GM23338 (cell line): ENCODE measurements at regions not wholly inside any gene's neighbourhood (a gene's known extent, or its start where the extent isn't known, plus 50 kb on each side); places are given as distances from the start of the nearest gene placed in this dataset.

Source experiments
- ATAC-seq: fragments of 200-7000 bp; cut with Tn5 transposase; 3 replicates; pipeline ENCODE4 v1.9.1; 2020
- DNase-seq: peaks from one replicate; pipeline ENCODE4 v3.0.0-alpha.2; 2015; ENCODE audit warnings: low spot score
- H2AFZ ChIP-seq: fragments of 200-600 bp; sonication (generic); 2 replicates; pipeline ENCODE4 v1.8.0; 2016; ENCODE audit warnings: antibody characterized with exemption, mild to moderate bottlenecking, moderate library complexity
- H3F3A ChIP-seq: fragments of 200-600 bp; sonication (generic); replicated peaks from 2 replicates; pipeline ENCODE4 v1.8.0; 2017; ENCODE audit warnings: antibody characterized with exemption, mixed run types, low read depth
- H3K27ac ChIP-seq: fragments of 200-600 bp; sonication (generic); 2 replicates; pipeline ENCODE4 v1.6.1; 2016; ENCODE audit warnings: low read depth
- H3K27me3 ChIP-seq: fragments of 200-600 bp; sonication (generic); 2 replicates; pipeline ENCODE4 v1.8.0; 2016; ENCODE audit warnings: mild to moderate bottlenecking, mixed run types, moderate library complexity; ENCODE audit not compliant: insufficient read depth
- H3K36me3 ChIP-seq: fragments of 200-600 bp; sonication (generic); 2 replicates; pipeline ENCODE4 v1.8.0; 2016; ENCODE audit warnings: mild to moderate bottlenecking; ENCODE audit not compliant: insufficient read depth
- H3K4me1 ChIP-seq: fragments of 200-600 bp; sonication (generic); 2 replicates; pipeline ENCODE4 v1.8.0; 2016; ENCODE audit warnings: mild to moderate bottlenecking, moderate library complexity; ENCODE audit not compliant: insufficient read depth
- H3K4me2 ChIP-seq: fragments of 200-600 bp; sonication (generic); 2 replicates; pipeline ENCODE4 v1.7.1; 2017; ENCODE audit warnings: mixed run types
- H3K4me3 ChIP-seq: fragments of 200-600 bp; sonication (generic); 2 replicates; pipeline ENCODE4 v1.6.1; 2016; ENCODE audit warnings: mixed run types
- H3K79me2 ChIP-seq: fragments of 200-600 bp; sonication (generic); replicated peaks from 2 replicates; pipeline ENCODE4 v1.8.0; 2017; ENCODE audit warnings: mild to moderate bottlenecking; ENCODE audit not compliant: insufficient read depth
- H3K9me2 ChIP-seq: fragments of 200-600 bp; sonication (generic); 2 replicates; pipeline ENCODE4 v1.8.0; 2017; ENCODE audit not compliant: insufficient read depth
- H4K20me1 ChIP-seq: fragments of 200-600 bp; sonication (generic); replicated peaks from 2 replicates; pipeline ENCODE4 v1.8.0; 2017; ENCODE audit warnings: mild to moderate bottlenecking; ENCODE audit not compliant: insufficient read depth
- H3K27ac Mint-ChIP-seq: 2 replicates; pipeline ENCODE4 v1.8.0; 2020; ENCODE audit warnings: inconsistent platforms, mild to moderate bottlenecking, moderate library complexity, mixed read lengths
- H3K27me3 Mint-ChIP-seq: 3 replicates; pipeline ENCODE4 v1.8.0; 2022; ENCODE audit warnings: low read depth, mild to moderate bottlenecking, moderate library complexity, mixed read lengths, inconsistent platforms; ENCODE audit not compliant: insufficient read depth, poor library complexity
- H3K36me3 Mint-ChIP-seq: 3 replicates; pipeline ENCODE4 v1.8.0; 2021; ENCODE audit warnings: low read depth, mild to moderate bottlenecking, inconsistent platforms, moderate library complexity, mixed read lengths
- H3K4me1 Mint-ChIP-seq: 3 replicates; pipeline ENCODE4 v1.8.0; 2020; ENCODE audit warnings: mild to moderate bottlenecking, inconsistent platforms, mixed read lengths
- H3K4me3 Mint-ChIP-seq: 3 replicates; pipeline ENCODE4 v1.8.0; 2021; ENCODE audit warnings: moderate library complexity, mild to moderate bottlenecking, inconsistent platforms, mixed read lengths
- H3K9me3 Mint-ChIP-seq: 3 replicates; pipeline ENCODE4 v1.8.0; 2020; ENCODE audit warnings: moderate library complexity, mild to moderate bottlenecking, inconsistent platforms, mixed read lengths
- EZH2phosphoT487 ChIP-seq: fragments of 200-600 bp; sonication (generic); IDR thresholded peaks from one replicate; pipeline ENCODE4 v1.8.1; 2018; ENCODE audit warnings: antibody characterized with exemption; ENCODE audit not compliant: unreplicated experiment
- JUNB ChIP-seq: IDR thresholded peaks from one replicate; pipeline ENCODE4 v1.6.1; 2016; ENCODE audit warnings: antibody characterized with exemption; ENCODE audit not compliant: unreplicated experiment
- NANOG ChIP-seq: IDR thresholded peaks from 2 replicates; pipeline ENCODE4 v1.6.1; 2016; ENCODE audit warnings: antibody characterized with exemption, borderline replicate concordance
- STAT1 ChIP-seq: IDR thresholded peaks from one replicate; pipeline ENCODE4 v1.6.1; 2016; ENCODE audit warnings: antibody characterized with exemption; ENCODE audit not compliant: unreplicated experiment
- ZNF331 ChIP-seq: fragments of 250-450 bp; sonication (Bioruptor Pico); IDR thresholded peaks from 2 replicates; pipeline ENCODE4 v1.5.0; 2020; ENCODE audit warnings: low read depth, mild to moderate bottlenecking, moderate library complexity
- TF ChIP-seq, protein P1 (sequence below): IDR thresholded peaks from one replicate; pipeline ENCODE4 v1.6.1; 2018; ENCODE audit warnings: antibody characterized with exemption; ENCODE audit not compliant: unreplicated experiment
- TF ChIP-seq, protein P2 (sequence below): fragments of 250-450 bp; sonication (Bioruptor Pico); IDR thresholded peaks from 2 replicates; pipeline ENCODE4 v1.5.0; 2020; ENCODE audit warnings: mild to moderate bottlenecking, moderate library complexity
- TF ChIP-seq, protein P3 (sequence below): IDR thresholded peaks from 2 replicates; pipeline ENCODE4 v1.6.1; 2016; ENCODE audit warnings: antibody characterized with exemption
- TF ChIP-seq, protein P4 (sequence below), 2 experiments: fragments of 200-600 bp in 1 of 2; sonication (generic) in 1 of 2; conservative IDR thresholded peaks; 2 replicates each; pipeline versions ENCODE4 v1.5.1 to v1.6.1; 2016 to 2017; ENCODE audit warnings: antibody characterized with exemption in 2 of 2, low read depth in 2 of 2, mild to moderate bottlenecking in 2 of 2, moderate library complexity in 1 of 2

DNA sequence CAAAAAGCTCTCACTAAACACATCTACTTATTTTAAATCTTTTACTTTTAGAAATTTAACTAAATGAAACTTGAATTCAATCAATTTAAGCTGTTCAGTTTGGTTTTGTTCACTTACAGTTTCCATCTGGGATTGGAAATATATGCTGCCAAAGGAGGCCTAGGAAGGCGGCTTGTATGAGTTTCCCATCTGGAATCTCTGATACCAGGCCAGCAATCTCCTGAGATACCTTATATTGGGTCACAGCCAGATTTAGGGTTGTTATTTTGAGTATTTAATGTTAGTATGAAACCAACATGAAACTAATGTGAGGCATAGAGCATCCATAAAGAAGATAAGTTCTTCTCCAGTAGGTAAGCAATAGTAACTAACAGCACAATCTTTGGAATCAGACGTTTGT, 94.6 kb downstream of the GMNC start (continued):
- TF ChIP-seq, protein P1, sequence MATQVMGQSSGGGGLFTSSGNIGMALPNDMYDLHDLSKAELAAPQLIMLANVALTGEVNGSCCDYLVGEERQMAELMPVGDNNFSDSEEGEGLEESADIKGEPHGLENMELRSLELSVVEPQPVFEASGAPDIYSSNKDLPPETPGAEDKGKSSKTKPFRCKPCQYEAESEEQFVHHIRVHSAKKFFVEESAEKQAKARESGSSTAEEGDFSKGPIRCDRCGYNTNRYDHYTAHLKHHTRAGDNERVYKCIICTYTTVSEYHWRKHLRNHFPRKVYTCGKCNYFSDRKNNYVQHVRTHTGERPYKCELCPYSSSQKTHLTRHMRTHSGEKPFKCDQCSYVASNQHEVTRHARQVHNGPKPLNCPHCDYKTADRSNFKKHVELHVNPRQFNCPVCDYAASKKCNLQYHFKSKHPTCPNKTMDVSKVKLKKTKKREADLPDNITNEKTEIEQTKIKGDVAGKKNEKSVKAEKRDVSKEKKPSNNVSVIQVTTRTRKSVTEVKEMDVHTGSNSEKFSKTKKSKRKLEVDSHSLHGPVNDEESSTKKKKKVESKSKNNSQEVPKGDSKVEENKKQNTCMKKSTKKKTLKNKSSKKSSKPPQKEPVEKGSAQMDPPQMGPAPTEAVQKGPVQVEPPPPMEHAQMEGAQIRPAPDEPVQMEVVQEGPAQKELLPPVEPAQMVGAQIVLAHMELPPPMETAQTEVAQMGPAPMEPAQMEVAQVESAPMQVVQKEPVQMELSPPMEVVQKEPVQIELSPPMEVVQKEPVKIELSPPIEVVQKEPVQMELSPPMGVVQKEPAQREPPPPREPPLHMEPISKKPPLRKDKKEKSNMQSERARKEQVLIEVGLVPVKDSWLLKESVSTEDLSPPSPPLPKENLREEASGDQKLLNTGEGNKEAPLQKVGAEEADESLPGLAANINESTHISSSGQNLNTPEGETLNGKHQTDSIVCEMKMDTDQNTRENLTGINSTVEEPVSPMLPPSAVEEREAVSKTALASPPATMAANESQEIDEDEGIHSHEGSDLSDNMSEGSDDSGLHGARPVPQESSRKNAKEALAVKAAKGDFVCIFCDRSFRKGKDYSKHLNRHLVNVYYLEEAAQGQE = no peak

DNA sequence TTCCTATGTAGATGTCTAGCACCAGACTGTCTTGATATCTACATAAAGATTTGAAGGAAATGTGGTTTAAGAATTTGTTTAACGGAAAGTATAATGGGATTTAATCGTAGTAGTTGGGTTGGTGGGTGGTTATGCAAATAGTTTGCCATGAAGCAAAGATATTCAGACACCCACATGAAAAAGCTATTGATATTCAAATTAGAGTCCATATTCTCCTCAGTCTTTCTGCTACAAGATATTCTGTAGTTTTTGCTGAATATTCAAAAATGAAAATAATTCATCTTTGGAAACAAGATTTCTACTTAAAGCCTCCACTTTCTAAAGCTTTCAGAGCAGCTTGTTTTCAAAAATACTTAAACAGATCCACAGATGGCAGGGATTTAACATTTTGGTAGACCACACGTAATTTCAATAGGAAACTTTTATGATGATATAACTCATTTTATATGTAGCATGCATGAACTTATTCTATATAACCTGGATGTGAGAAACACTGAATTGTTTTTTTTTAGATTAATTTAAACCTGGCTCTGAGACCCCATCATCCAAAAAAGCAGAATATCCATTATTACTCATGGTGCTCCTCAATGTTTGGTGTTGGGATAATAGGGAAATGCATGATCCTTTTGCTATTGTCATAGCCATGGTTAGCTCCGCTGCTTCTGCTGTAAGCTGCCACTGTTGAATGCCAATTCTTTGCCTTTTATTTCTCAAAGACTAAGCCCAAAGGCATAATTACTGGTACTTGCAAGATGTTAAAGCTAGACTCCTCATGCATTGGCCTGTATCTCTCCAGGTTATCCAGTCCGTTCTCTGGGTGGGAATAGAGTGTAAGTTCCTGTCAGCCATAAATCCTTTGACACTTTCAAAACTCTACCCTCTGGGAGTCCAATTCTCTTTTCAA, 98.0 kb downstream of the GMNC start:
- no peak for ATAC-seq
- no peaks in the 10 kb centered on the region for H3K36me3 ChIP-seq
- DNase-seq = no peak
- H3K4me3 Mint-ChIP-seq = no peak overlapping the region
- H3K4me2 ChIP-seq = no peak overlapping the region
- no peaks in the 10 kb centered on the region for H3K9me3 Mint-ChIP-seq
- H3F3A ChIP-seq = no peaks in the 10 kb centered on the region
- no peaks in the 10 kb centered on the region for H3K79me2 ChIP-seq
- no peaks in the 10 kb centered on the region for H4K20me1 ChIP-seq
- no peak overlapping the region; the same call in 1 of the 2 replicates for H3K27ac Mint-ChIP-seq
- H3K4me1 ChIP-seq = no peaks in the 10 kb centered on the region; the same call in 1 of the 2 replicates
- H3K4me1 Mint-ChIP-seq = peaks cover 15% of the 10 kb centered on the region; the same call in 2 of the 3 replicates
- H2AFZ ChIP-seq = no peak overlapping the region; the same call in 1 of the 2 replicates
- TF ChIP-seq, protein P2, sequence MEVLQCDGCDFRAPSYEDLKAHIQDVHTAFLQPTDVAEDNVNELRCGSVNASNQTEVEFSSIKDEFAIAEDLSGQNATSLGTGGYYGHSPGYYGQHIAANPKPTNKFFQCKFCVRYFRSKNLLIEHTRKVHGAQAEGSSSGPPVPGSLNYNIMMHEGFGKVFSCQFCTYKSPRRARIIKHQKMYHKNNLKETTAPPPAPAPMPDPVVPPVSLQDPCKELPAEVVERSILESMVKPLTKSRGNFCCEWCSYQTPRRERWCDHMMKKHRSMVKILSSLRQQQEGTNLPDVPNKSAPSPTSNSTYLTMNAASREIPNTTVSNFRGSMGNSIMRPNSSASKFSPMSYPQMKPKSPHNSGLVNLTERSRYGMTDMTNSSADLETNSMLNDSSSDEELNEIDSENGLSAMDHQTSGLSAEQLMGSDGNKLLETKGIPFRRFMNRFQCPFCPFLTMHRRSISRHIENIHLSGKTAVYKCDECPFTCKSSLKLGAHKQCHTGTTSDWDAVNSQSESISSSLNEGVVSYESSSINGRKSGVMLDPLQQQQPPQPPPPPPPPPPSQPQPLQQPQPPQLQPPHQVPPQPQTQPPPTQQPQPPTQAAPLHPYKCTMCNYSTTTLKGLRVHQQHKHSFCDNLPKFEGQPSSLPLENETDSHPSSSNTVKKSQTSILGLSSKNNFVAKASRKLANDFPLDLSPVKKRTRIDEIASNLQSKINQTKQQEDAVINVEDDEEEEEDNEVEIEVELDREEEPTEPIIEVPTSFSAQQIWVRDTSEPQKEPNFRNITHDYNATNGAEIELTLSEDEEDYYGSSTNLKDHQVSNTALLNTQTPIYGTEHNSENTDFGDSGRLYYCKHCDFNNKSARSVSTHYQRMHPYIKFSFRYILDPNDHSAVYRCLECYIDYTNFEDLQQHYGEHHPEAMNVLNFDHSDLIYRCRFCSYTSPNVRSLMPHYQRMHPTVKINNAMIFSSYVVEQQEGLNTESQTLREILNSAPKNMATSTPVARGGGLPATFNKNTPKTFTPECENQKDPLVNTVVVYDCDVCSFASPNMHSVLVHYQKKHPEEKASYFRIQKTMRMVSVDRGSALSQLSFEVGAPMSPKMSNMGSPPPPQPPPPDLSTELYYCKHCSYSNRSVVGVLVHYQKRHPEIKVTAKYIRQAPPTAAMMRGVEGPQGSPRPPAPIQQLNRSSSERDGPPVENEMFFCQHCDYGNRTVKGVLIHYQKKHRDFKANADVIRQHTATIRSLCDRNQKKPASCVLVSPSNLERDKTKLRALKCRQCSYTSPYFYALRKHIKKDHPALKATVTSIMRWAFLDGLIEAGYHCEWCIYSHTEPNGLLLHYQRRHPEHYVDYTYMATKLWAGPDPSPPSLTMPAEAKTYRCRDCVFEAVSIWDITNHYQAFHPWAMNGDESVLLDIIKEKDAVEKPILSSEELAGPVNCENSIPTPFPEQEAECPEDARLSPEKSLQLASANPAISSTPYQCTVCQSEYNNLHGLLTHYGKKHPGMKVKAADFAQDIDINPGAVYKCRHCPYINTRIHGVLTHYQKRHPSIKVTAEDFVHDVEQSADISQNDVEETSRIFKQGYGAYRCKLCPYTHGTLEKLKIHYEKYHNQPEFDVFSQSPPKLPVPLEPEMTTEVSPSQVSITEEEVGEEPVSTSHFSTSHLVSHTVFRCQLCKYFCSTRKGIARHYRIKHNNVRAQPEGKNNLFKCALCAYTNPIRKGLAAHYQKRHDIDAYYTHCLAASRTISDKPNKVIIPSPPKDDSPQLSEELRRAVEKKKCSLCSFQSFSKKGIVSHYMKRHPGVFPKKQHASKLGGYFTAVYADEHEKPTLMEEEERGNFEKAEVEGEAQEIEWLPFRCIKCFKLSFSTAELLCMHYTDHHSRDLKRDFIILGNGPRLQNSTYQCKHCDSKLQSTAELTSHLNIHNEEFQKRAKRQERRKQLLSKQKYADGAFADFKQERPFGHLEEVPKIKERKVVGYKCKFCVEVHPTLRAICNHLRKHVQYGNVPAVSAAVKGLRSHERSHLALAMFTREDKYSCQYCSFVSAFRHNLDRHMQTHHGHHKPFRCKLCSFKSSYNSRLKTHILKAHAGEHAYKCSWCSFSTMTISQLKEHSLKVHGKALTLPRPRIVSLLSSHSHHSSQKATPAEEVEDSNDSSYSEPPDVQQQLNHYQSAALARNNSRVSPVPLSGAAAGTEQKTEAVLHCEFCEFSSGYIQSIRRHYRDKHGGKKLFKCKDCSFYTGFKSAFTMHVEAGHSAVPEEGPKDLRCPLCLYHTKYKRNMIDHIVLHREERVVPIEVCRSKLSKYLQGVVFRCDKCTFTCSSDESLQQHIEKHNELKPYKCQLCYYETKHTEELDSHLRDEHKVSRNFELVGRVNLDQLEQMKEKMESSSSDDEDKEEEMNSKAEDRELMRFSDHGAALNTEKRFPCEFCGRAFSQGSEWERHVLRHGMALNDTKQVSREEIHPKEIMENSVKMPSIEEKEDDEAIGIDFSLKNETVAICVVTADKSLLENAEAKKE = no peak
- no peak for TF ChIP-seq NANOG
- TF ChIP-seq ZNF331 = no peak
- TF ChIP-seq, protein P3, sequence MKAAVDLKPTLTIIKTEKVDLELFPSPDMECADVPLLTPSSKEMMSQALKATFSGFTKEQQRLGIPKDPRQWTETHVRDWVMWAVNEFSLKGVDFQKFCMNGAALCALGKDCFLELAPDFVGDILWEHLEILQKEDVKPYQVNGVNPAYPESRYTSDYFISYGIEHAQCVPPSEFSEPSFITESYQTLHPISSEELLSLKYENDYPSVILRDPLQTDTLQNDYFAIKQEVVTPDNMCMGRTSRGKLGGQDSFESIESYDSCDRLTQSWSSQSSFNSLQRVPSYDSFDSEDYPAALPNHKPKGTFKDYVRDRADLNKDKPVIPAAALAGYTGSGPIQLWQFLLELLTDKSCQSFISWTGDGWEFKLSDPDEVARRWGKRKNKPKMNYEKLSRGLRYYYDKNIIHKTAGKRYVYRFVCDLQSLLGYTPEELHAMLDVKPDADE = no peak
- TF ChIP-seq, protein P4, sequence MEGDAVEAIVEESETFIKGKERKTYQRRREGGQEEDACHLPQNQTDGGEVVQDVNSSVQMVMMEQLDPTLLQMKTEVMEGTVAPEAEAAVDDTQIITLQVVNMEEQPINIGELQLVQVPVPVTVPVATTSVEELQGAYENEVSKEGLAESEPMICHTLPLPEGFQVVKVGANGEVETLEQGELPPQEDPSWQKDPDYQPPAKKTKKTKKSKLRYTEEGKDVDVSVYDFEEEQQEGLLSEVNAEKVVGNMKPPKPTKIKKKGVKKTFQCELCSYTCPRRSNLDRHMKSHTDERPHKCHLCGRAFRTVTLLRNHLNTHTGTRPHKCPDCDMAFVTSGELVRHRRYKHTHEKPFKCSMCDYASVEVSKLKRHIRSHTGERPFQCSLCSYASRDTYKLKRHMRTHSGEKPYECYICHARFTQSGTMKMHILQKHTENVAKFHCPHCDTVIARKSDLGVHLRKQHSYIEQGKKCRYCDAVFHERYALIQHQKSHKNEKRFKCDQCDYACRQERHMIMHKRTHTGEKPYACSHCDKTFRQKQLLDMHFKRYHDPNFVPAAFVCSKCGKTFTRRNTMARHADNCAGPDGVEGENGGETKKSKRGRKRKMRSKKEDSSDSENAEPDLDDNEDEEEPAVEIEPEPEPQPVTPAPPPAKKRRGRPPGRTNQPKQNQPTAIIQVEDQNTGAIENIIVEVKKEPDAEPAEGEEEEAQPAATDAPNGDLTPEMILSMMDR (conservative IDR thresholded peaks at IDR 0.05; ENCODE audit: low read depth in 2 of 2) = no peak
- TF ChIP-seq JUNB = no peak
- TF ChIP-seq EZH2phosphoT487 = no peak
- TF ChIP-seq STAT1 = no peak
- H3K27me3 ChIP-seq = no peaks in the 10 kb centered on the region
- H3K27me3 Mint-ChIP-seq = no peaks in the 10 kb centered on the region
- no peak overlapping the region for H3K27ac ChIP-seq
- H3K36me3 Mint-ChIP-seq = no peaks in the 10 kb centered on the region
- H3K4me3 ChIP-seq = no peak overlapping the region
- H3K9me2 ChIP-seq = no peaks in the 10 kb centered on the region
